Ishikawa (cell line): ENCODE measurements at regions not wholly inside any gene's neighbourhood (a gene's known extent, or its start where the extent isn't known, plus 50 kb on each side); places are given as distances from the start of the nearest gene placed in this dataset.

Source experiments
- CEBPB ChIP-seq: IDR thresholded peaks from 2 replicates; pipeline ENCODE4 v1.6.1; 2012
- EGR1 ChIP-seq: IDR thresholded peaks from 2 replicates; pipeline ENCODE4 v1.6.1; 2012
- RAD21 ChIP-seq: IDR thresholded peaks from 2 replicates; pipeline ENCODE4 v1.6.1; 2012; ENCODE audit warnings: low read depth
- REST ChIP-seq: IDR thresholded peaks from 2 replicates; pipeline ENCODE4 v1.6.1; 2012; ENCODE audit warnings: low read depth, mild to moderate bottlenecking
- YY1 ChIP-seq: IDR thresholded peaks from 2 replicates; pipeline ENCODE4 v1.6.1; 2012; ENCODE audit warnings: low read depth

- TF ChIP-seq YY1 = no peak
- no peak for TF ChIP-seq CEBPB
- TF ChIP-seq RAD21 = no peak
- no peak for TF ChIP-seq REST
- TF ChIP-seq EGR1 = no peak
Observed at GRCh38 chr16:55083052-55083451, 152.4 kb downstream of the IRX5 start.
